Prostate gland (tissue), 2 donors: ENCODE measurements at regions not wholly inside any gene's neighbourhood (a gene's known extent, or its start where the extent isn't known, plus 50 kb on each side); places are given as distances from the start of the nearest gene placed in this dataset.

Experiments
- DNase-seq: peaks from one replicate; pipeline ENCODE4 v3.0.0-alpha.2; 2019; ENCODE audit warnings: low spot score
- H3K27ac ChIP-seq, 2 donors: fragments of 200-600 bp; sonication (generic); 2 replicates each; pipeline ENCODE4 v1.5.1; 2017 to 2019
- H3K27me3 ChIP-seq: fragments of 200-600 bp; sonication (generic); replicated peaks from 2 replicates; pipeline ENCODE4 v1.5.1; 2019; ENCODE audit not compliant: insufficient read depth
- H3K36me3 ChIP-seq, 2 donors: fragments of 200-600 bp; sonication (generic); 1 replicate in 1 of 2; 2 replicates in 1 of 2; pipeline versions ENCODE4 v1.5.1 to v1.8.1; 2017 to 2019
- H3K4me1 ChIP-seq: fragments of 200-600 bp; sonication (generic); replicated peaks from 2 replicates; pipeline ENCODE4 v1.5.1; 2019
- H3K4me3 ChIP-seq, 2 donors: fragments of 200-600 bp; sonication (generic); 2 replicates each; pipeline ENCODE4 v1.5.1; 2017 to 2019
- H3K9me3 ChIP-seq: fragments of 200-600 bp; sonication (generic); 2 replicates; pipeline ENCODE4 v1.5.1; 2017
- POLR2A ChIP-seq: fragments of 450-650 bp; IDR thresholded peaks from one replicate; pipeline ENCODE4 v1.6.1; 2016; ENCODE audit warnings: antibody characterized with exemption, mild to moderate bottlenecking
- POLR2AphosphoS5 ChIP-seq: sonication (generic); formaldehyde crosslinking; IDR thresholded peaks from one replicate; pipeline ENCODE4 v1.6.1; 2017; ENCODE audit warnings: antibody characterized with exemption
- WGBS: methylation state at CpG from one replicate; pipeline ENCODE4 v1.1.5; 2018; 5-methylcytosine and 5-hydroxymethylcytosine counted together
- intact Hi-C: fragments of 100-400 bp; cut with DNase I; formaldehyde crosslinking; loops from one replicate; pipeline ENCODE4 v1.14.2; 2022
- TF ChIP-seq, protein P1 (sequence below), 4 experiments: fragments of 200-600 bp in 2 of 4; fragments of 450-650 bp in 2 of 4; sonication (generic) in 2 of 4; IDR thresholded peaks; 1 replicate in 3 of 4; 2 replicates in 1 of 4; pipeline ENCODE4 v1.5.1; 2016 to 2019; ENCODE audit warnings: antibody characterized with exemption in 4 of 4, mild to moderate bottlenecking in 2 of 4, moderate library complexity in 2 of 4

GRCh38 chr1:30275926-30276764, 447.2 kb downstream of the MATN1 start:
- Histone ChIP-seq H3K36me3 (no peaks in the 10 kb centered on the region), H3K4me3 (no peak overlapping the region), H3K4me1 (no peaks in the 10 kb centered on the region), H3K9me3 (no peaks in the 10 kb centered on the region), H3K27me3 (no peaks in the 10 kb centered on the region), H3K27ac (no peak overlapping the region)
- intact Hi-C loops, result no loop called here
- no peak for DNase-seq
- TF ChIP-seq, protein P1, sequence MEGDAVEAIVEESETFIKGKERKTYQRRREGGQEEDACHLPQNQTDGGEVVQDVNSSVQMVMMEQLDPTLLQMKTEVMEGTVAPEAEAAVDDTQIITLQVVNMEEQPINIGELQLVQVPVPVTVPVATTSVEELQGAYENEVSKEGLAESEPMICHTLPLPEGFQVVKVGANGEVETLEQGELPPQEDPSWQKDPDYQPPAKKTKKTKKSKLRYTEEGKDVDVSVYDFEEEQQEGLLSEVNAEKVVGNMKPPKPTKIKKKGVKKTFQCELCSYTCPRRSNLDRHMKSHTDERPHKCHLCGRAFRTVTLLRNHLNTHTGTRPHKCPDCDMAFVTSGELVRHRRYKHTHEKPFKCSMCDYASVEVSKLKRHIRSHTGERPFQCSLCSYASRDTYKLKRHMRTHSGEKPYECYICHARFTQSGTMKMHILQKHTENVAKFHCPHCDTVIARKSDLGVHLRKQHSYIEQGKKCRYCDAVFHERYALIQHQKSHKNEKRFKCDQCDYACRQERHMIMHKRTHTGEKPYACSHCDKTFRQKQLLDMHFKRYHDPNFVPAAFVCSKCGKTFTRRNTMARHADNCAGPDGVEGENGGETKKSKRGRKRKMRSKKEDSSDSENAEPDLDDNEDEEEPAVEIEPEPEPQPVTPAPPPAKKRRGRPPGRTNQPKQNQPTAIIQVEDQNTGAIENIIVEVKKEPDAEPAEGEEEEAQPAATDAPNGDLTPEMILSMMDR (IDR thresholded peaks at IDR 0.05), result no peak
- TF ChIP-seq POLR2A (no peak), POLR2AphosphoS5 (no peak)
- WGBS, result 85% methylated on average over 13 of the region's 15 CpGs

DNA sequence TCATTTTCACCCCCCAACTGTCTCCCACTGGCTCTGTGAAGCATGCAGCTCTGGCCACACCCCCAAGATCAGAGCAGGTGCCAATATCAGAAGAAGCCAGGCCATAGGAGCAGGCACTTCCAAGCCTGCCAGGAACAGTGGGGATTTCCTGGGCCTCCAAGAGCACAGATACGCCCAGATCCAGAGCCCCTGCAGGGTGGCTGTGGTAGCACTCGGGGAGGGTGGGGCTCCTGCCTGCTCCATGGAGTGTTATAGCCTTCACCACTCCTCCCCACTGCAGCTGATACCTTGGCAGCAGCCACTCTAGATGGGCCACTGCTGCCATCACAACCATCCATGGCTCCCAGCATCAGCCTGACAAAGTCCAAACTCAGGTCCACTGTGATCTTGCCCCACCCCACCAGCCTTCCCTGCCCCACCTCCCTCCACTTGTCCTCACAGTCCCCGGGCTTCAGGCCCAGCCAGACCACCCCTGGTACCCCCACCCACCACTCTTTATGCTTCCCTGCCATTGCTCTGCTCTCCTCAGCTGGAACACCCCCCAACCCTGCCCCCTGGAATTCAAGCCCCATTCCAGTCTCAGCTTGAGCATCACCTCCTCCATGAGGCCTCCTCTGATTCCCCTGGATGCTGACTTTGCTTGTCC, 448.3 kb downstream of the MATN1 start:
- H3K27me3 ChIP-seq, result no peaks in the 10 kb centered on the region

DNA sequence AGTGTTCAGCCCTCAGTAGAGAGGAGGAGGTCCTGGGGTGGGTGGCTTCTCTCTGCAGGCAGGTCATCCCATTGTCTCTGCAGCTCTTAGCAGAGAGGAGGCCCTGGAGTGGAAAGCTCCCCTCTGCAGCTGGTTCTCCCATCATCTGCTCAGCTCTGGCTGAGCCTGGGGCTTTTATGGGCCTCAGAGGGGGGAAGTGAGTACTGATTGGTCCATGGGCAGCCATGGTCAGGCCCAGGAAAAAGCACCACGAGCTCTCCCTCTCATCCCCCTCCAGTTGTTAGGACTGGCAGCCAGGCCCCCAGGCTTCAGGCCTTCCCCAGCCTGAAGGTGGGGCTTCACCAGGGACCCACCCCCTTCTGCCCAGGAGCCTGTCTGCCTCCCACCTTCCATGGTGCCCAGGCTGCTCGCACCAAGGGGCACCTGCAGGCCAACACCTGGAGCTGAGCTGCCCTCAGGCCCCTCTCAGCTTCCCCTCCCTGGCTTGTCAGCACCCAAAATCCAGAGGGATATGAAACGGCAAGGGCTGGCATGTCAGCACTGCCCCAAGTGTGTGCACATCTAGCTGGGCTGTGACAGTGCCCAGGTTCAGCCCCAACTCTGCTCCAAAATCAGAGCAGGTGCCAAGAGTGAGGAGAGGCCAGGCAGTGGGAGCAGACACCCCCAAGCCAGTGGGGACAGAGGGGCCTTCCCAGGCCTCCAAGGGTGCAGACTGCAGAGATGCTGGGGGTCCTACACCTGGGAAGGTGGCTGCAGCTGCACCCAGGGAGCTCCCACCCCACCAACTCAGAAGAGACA, 449.0 kb downstream of the MATN1 start:
- H3K27me3 ChIP-seq, result no peaks in the 10 kb centered on the region
- no peak overlapping the region for H3K4me3 ChIP-seq
- WGBS, result 35% methylated on average over 2 of the region's 3 CpGs
- TF ChIP-seq POLR2AphosphoS5 (no peak), POLR2A (no peak)
- TF ChIP-seq, protein P1 (IDR thresholded peaks at IDR 0.05), result no peak
- no peaks in the 10 kb centered on the region for H3K36me3 ChIP-seq
- H3K27ac ChIP-seq, result no peak overlapping the region
- intact Hi-C loops, result no loop called here
- H3K9me3 ChIP-seq, result no peaks in the 10 kb centered on the region
- no peaks in the 10 kb centered on the region for H3K4me1 ChIP-seq
- no peak for DNase-seq

More for the DNA sequence above, 448.3 kb downstream of the MATN1 start:
- Histone ChIP-seq H3K9me3 (no peaks in the 10 kb centered on the region), H3K27ac (no peak overlapping the region), H3K36me3 (no peaks in the 10 kb centered on the region), H3K4me1 (no peaks in the 10 kb centered on the region), H3K4me3 (no peak overlapping the region)
- no peak for TF ChIP-seq POLR2A
- TF ChIP-seq, protein P1 (IDR thresholded peaks at IDR 0.05), result no peak
- no peak for TF ChIP-seq POLR2AphosphoS5
- DNase-seq, result no peak
- intact Hi-C loops, result no loop called here
- WGBS, result 54% methylated on average over 3 of the region's 3 CpGs

DNA sequence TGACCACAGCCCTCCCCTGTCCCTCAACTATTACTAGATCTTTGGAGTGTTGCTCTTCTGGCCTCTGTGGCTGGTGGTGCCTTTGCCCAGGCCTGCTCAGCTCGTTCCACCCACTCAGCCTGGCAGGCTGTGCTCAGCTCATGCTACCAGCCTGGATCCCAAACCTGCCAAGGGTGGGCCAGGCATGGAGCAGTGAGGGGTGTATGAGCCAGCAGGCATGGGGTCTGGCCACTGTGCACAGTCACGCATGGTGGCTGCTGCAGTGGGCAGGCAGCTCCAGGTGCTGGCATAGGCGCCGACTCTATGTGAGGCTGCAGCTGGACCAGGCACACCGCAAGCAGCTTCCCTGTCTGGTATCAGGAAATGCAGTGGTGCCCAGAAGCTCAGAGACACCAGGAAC, 449.9 kb downstream of the MATN1 start:
- WGBS, result 80% methylated on average over 5 of the region's 5 CpGs
- DNase-seq, result no peak
- Histone ChIP-seq H3K27ac (no peak overlapping the region), H3K27me3 (peaks cover 4% of the 10 kb centered on the region), H3K4me3 (no peak overlapping the region), H3K9me3 (no peaks in the 10 kb centered on the region), H3K36me3 (no peaks in the 10 kb centered on the region), H3K4me1 (no peaks in the 10 kb centered on the region)
- intact Hi-C loops, result no loop called here
- TF ChIP-seq, protein P1 (IDR thresholded peaks at IDR 0.05), result no peak
- TF ChIP-seq POLR2AphosphoS5 (no peak), POLR2A (no peak)
